ENCODE measurements at regions not wholly inside any gene's neighbourhood (a gene's known extent, or its start where the extent isn't known, plus 50 kb on each side); places are given as distances from the start of the nearest gene placed in this dataset.

DNA sequence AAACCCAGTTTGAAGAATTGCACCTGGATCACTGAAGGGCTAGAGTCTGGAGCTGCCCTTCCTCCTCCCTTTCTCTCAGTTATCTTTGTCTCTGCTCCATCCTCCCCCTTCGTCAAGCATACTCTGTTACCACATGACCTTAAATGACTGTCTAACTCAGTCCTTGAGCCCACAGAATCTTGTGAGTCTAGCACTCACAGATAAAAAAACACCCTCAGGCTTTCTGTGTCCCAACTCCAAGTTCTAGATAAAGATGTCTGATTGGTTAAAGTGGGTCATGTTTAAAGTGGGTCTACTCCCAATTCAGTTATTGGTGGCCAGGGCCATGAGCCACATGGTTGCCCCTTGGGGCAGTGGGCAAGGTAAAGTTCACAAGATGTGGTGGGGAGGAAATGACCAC is 53.5 kb upstream of the CYP1B1 start:
- no peak overlapping the region for H3K4me3 ChIP-seq (ENCODE audit: insufficient read depth, low read depth, low read length)
- H3K56ac ChIP-seq (ENCODE audit: extremely low read depth, insufficient read depth, low read length) = no peak overlapping the region
- ATAC-seq (ENCODE audit: low read depth) (no peak), DNase-seq (no peak)
- CTCF ChIA-PET = no interaction called here
- H3K27me3 ChIP-seq (ENCODE audit: control insufficient read depth, insufficient read depth, low read length) = no peaks in the 10 kb centered on the region
- no peak overlapping the region for H3K27ac ChIP-seq (ENCODE audit: insufficient read depth, low read length)
- H2AK9ac ChIP-seq (replicated peaks; ENCODE audit: low read depth, low read length, poor library complexity) = no peak overlapping the region
- no peak overlapping the region for H3K18ac ChIP-seq (ENCODE audit: low read depth, low read length)
- POLR2A ChIA-PET (ENCODE audit: unreplicated experiment) = no interaction called here
- dilution Hi-C loops (cut with HindIII; ENCODE audit: low sequenced_read_pairs, unreplicated experiment) (no loop called here), in situ Hi-C loops (cut with MboI; ENCODE audit: low sequenced_read_pairs) (no loop called here), intact Hi-C loops (cut with micrococcal nuclease) (no loop called here)
- no peak overlapping the region; the same call in 1 of the 2 replicates for H2AK5ac ChIP-seq (ENCODE audit: low read depth, low read length)
- H3K4ac ChIP-seq (ENCODE audit: low read depth, low read length) = no peak overlapping the region
- no TSS peak for BruUV-seq (replicated peaks)
- H3K9ac ChIP-seq (ENCODE audit: low read depth, low read length) = no peak overlapping the region
- H3K14ac ChIP-seq (replicated peaks; ENCODE audit: low read depth, low read length) = no peak overlapping the region
- H2BK20ac ChIP-seq (ENCODE audit: low read depth, low read length) = no peak overlapping the region
- H2AFZ ChIP-seq (replicated peaks; ENCODE audit: low read length, poor library complexity) = no peak overlapping the region
- no peaks in the 10 kb centered on the region for H3K9me1 ChIP-seq (ENCODE audit: insufficient read depth, low read length)
- no peak overlapping the region for H2BK120ac ChIP-seq (ENCODE audit: low read depth, low read length)
- H4K5ac ChIP-seq (ENCODE audit: low read depth, low read length) = no peak overlapping the region; the same call in 1 of the 2 replicates
- no peaks in the 10 kb centered on the region for H3K36me3 ChIP-seq (ENCODE audit: control insufficient read depth, insufficient read depth, low read length)
- H3K23ac ChIP-seq (ENCODE audit: low read depth, low read length) = no peak overlapping the region
- H3K9me3 ChIP-seq (ENCODE audit: control insufficient read depth, insufficient read depth, low read length) = peaks cover 8% of the 10 kb centered on the region
- no peak for TF ChIP-seq MAZ (IDR thresholded peaks at IDR 0.05; ENCODE audit: borderline replicate concordance, low read depth, low read length)
- TF ChIP-seq RAD21 (IDR thresholded peaks at IDR 0.05; ENCODE audit: low read length) = no peak
- no peak for TF ChIP-seq NFE2L2 (IDR thresholded peaks at IDR 0.05; ENCODE audit: low read depth, low read length)
- no peak for TF ChIP-seq RCOR1 (IDR thresholded peaks at IDR 0.05; ENCODE audit: insufficient replicate concordance, low read length)
- TF ChIP-seq CHD1 (IDR thresholded peaks at IDR 0.05; ENCODE audit: low read depth, low read length) = no peak
- TF ChIP-seq POLR2A (IDR thresholded peaks at IDR 0.05; ENCODE audit: low read depth, low read length) = no peak
- no peak for TF ChIP-seq MAFK (IDR thresholded peaks at IDR 0.05; ENCODE audit: low read depth, low read length)
- TF ChIP-seq CEBPB (IDR thresholded peaks at IDR 0.05; ENCODE audit: low read depth, low read length) = no peak
- TF ChIP-seq, protein P1, sequence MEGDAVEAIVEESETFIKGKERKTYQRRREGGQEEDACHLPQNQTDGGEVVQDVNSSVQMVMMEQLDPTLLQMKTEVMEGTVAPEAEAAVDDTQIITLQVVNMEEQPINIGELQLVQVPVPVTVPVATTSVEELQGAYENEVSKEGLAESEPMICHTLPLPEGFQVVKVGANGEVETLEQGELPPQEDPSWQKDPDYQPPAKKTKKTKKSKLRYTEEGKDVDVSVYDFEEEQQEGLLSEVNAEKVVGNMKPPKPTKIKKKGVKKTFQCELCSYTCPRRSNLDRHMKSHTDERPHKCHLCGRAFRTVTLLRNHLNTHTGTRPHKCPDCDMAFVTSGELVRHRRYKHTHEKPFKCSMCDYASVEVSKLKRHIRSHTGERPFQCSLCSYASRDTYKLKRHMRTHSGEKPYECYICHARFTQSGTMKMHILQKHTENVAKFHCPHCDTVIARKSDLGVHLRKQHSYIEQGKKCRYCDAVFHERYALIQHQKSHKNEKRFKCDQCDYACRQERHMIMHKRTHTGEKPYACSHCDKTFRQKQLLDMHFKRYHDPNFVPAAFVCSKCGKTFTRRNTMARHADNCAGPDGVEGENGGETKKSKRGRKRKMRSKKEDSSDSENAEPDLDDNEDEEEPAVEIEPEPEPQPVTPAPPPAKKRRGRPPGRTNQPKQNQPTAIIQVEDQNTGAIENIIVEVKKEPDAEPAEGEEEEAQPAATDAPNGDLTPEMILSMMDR (conservative IDR thresholded peaks at IDR 0.05; ENCODE audit: low read depth, low read length) = no peak
- TF ChIP-seq, protein P2, sequence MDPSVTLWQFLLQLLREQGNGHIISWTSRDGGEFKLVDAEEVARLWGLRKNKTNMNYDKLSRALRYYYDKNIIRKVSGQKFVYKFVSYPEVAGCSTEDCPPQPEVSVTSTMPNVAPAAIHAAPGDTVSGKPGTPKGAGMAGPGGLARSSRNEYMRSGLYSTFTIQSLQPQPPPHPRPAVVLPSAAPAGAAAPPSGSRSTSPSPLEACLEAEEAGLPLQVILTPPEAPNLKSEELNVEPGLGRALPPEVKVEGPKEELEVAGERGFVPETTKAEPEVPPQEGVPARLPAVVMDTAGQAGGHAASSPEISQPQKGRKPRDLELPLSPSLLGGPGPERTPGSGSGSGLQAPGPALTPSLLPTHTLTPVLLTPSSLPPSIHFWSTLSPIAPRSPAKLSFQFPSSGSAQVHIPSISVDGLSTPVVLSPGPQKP (IDR thresholded peaks at IDR 0.05; ENCODE audit: borderline replicate concordance, low read depth, low read length) = no peak
- no peak for TF ChIP-seq RFX5 (IDR thresholded peaks at IDR 0.05; ENCODE audit: low read depth, low read length)
- no peak overlapping the region for H2BK5ac ChIP-seq (ENCODE audit: low read depth, low read length, poor library complexity, severe bottlenecking)
- H3K4me2 ChIP-seq (ENCODE audit: low read depth, low read length) = no peak overlapping the region
- no peak overlapping the region for H2BK15ac ChIP-seq (ENCODE audit: low read depth, low read length)
- H4K91ac ChIP-seq (ENCODE audit: insufficient read depth, low read depth, low read length) = no peak overlapping the region
- H4K20me1 ChIP-seq (ENCODE audit: insufficient read depth, low read length) = no peaks in the 10 kb centered on the region
- no CpG with 5 or more reads among the region's 1 CpG for WGBS, 2 experiments (ENCODE audit: extremely low coverage in 2 of 2, insufficient read length in 1 of 2)
- no peak overlapping the region for H4K8ac ChIP-seq (ENCODE audit: low read depth in 2 of 2, low read length in 2 of 2)
- H3K4me1 ChIP-seq (ENCODE audit: control insufficient read depth, insufficient read depth, low read length) = no peaks in the 10 kb centered on the region; the same call in 1 of the 2 replicates
- H3K79me1 ChIP-seq (ENCODE audit: low read depth in 1 of 2, low read length in 2 of 2) = no peaks in the 10 kb centered on the region
